LNCaP clone FGC (cell line): ENCODE measurements at regions not wholly inside any gene's neighbourhood (a gene's known extent, or its start where the extent isn't known, plus 50 kb on each side); places are given as distances from the start of the nearest gene placed in this dataset.
"Not testable (repeated sequence)": the region's sequence is repeated elsewhere in the genome, so short reads cannot be mapped to it uniquely, and the experiment has no call there.

Experiments used
- DNase-seq: peaks from one replicate; pipeline ENCODE4 v3.0.0-alpha.2; 2011; ENCODE audit warnings: low read depth
- H3K4me3 ChIP-seq: 2 replicates; pipeline ENCODE4 v1.5.1; 2011; ENCODE audit warnings: mild to moderate bottlenecking, low read depth, low read length, control low read depth
- TF ChIP-seq, protein P1 (sequence below): IDR thresholded peaks from 2 replicates; pipeline ENCODE4 v1.5.1; 2012; ENCODE audit warnings: mild to moderate bottlenecking; ENCODE audit not compliant: control insufficient read depth, insufficient read depth; ENCODE audit errors: extremely low read depth

DNA sequence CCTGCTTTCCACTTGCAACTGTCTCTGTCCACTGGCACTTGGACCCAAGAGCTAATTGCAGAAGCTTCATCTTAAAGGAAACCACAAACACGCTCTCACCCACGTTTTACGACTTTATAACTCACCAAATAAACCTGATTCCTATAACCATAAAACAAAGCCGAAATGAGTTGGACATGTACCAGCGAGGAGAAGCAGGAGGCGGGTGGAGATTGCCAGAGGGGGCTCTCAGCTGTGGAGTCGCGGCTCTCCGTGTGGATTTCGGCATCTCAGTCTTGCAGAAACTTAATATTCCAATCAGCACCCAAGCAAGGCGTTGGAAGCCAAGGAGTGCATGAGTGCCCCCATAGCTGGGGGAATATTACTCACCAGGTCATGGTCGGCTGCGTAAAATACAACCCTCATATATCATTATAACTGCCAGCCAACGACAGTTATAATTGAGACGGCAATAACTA lies 483.6 kb downstream of the MN1 start:
- no peak overlapping the region for H3K4me3 ChIP-seq
- DNase-seq, result no peak
- TF ChIP-seq, protein P1, sequence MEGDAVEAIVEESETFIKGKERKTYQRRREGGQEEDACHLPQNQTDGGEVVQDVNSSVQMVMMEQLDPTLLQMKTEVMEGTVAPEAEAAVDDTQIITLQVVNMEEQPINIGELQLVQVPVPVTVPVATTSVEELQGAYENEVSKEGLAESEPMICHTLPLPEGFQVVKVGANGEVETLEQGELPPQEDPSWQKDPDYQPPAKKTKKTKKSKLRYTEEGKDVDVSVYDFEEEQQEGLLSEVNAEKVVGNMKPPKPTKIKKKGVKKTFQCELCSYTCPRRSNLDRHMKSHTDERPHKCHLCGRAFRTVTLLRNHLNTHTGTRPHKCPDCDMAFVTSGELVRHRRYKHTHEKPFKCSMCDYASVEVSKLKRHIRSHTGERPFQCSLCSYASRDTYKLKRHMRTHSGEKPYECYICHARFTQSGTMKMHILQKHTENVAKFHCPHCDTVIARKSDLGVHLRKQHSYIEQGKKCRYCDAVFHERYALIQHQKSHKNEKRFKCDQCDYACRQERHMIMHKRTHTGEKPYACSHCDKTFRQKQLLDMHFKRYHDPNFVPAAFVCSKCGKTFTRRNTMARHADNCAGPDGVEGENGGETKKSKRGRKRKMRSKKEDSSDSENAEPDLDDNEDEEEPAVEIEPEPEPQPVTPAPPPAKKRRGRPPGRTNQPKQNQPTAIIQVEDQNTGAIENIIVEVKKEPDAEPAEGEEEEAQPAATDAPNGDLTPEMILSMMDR, result no peak

DNA sequence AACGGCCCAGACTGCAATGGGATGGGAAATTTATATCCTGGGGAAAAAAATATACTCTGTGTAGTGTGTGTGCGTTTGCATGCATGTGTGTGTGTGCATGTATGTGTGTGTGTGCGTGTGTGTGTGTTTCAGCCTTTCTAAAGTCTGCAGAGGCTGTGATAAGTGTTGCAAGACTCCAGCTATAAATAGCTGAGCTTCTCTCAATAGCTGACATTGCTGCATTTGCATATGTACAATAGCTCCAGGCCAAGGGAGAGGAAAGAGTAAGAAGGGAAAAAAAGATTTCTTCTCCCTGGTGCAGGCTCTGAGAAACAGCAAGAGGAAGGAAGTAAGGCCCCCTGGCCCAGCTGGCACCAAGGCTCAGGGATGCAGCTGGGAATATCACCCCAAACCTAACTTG lies 483.0 kb downstream of the MN1 start:
- H3K4me3 ChIP-seq, result no peak overlapping the region
- TF ChIP-seq, protein P1, result no peak
- no peak for DNase-seq

DNA sequence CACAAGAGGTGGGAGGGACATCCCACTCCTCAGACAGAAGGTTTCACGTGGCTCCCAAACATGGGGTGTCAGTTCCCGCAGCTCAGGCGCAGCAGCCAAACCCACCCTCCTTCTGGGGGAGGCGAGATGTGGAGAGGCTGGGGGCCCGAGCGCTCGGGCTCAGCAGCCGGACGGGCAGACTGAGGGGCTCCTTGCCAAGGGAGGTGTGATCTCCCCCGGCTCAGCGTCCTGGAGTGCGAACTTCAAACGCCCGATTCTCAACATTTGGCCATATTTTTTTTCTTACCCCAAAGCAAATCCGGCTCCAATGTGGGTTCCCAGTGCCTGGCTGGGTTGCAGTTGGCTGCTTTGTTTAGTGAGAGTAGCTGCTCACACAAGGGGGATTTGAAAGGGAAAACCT lies 477.9 kb downstream of the MN1 start:
- no peak overlapping the region for H3K4me3 ChIP-seq
- DNase-seq, result no peak
- TF ChIP-seq, protein P1, result no peak

DNA sequence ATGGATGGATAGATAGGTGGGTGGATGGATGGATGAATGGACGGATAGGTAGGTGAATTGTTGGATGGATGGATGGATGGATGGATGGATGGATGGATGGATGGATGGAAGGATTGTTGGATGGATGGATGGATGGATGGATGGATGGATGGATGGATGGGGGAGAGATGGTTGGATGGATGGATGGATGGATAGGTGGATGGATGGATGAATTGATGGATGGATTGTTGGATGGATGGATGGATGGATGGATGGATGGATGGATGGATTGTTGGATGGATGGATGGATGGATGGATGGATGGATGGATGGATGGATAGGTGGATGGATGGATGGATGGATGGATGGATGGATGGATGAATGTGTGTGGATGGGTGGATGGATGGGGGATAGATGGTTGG lies 476.6 kb downstream of the MN1 start:
- H3K4me3 ChIP-seq, DNase-seq: not testable (repeated sequence)

DNA sequence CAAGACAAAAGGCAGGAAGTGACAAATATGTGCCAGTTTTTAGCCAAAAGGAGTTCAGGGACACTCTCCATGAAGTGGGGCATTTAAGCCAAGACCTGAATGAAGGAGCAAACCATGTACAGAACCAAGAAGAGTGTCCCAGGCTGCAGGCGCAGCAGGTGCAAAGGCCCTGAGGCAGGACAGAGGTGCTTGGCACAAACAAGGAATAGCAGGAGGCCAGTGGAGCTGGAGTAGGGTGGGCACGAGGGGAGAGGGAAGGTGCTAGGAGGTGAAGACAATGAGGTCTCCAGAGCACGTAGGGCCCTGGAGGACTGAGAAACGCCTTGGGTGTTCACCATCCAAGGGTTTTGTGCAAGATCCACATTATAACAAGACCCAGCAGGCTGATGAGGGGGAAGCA lies 474.1 kb downstream of the MN1 start:
- TF ChIP-seq, protein P1, result no peak
- no peak for DNase-seq
- H3K4me3 ChIP-seq, result no peak overlapping the region

DNA sequence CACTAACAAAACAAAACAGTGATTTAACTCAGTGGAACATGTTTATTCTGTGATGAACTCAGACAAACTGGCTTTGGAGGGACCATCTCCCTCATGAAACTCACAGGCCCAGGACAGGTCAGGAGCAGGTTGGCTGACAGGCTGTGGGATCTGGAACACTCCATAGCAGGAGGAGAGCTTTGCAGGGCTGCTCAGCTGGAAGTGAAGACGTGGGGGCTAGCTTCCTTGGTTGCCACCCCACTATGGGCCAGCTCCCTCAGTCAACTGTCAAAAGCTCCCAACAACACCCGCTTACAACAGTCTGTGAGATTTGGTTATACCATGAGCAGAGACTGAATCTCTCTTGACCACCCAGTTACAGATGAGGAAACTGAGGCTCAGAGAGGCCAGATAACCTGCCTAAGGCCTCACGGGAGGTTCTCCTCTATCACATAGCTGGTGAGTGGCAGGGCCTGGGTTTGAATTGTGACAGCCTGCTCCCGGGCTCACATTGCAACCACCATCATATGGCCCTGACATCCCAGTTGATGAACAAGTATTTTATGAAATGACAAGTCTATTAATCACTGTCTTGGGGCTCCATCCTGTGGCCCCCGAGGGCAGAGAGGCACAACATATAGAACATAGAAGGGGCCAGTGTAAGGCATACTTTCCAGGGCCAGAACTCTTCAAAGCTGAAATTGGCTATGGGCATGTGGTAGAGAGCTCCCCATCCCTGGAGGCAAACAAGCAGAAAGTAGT lies 473.4 kb downstream of the MN1 start:
- no peak for DNase-seq
- H3K4me3 ChIP-seq, result no peak overlapping the region
- TF ChIP-seq, protein P1, result no peak

DNA sequence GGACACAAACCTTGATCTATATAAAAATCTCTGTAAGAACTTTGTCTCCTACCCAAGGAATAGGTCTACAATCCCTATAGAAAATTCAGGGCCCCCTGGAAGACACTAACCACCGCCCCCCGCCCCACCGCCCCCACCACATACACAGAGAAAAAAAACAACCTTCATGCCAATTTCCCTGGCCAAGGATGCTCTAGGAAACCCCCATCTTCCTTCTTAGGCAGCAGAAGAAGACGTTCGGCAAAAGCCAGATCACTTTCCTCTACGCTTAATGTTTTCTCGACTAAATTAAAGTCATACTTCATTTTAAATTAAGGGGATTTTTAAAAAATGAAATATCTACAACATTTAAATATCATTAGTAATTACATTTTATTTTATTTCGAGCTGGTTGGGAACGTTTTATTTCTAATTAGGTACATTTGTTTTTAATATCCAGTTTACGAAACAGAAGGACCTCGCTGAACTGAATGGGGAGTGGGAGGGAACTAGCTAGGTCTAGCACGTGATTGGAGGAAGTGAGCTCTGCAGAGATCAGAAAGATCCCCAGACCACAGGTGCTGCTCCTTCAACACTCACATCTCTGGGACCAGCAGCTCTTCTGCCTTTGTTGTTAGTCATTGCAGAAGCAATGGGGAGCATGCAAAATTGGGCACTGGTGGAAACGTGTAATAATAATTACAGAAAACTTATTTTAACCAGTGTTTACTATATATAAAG lies 472.3 kb downstream of the MN1 start:
- H3K4me3 ChIP-seq, result no peak overlapping the region
- DNase-seq, result no peak
- TF ChIP-seq, protein P1, result no peak
